HepG2 (cell line): ENCODE measurements at regions not wholly inside any gene's neighbourhood (a gene's known extent, or its start where the extent isn't known, plus 50 kb on each side); places are given as distances from the start of the nearest gene placed in this dataset.

ENCODE experiments used
- MTA3 ChIP-seq: sonication (generic); formaldehyde crosslinking; IDR thresholded peaks from 2 replicates; pipeline ENCODE4 v1.4.0; 2020; ENCODE audit warnings: missing genetic modification reagents
- NONO ChIP-seq, 2 experiments: fragments of 450-650 bp in 1 of 2; sonication (generic) in 1 of 2; formaldehyde crosslinking in 1 of 2; IDR thresholded peaks in 1 of 2; conservative IDR thresholded peaks in 1 of 2; 2 replicates each; pipeline versions ENCODE4 v1.6.1 to v1.8.0; 2017 to 2022; ENCODE audit warnings: mild to moderate bottlenecking in 1 of 2, missing genetic modification reagents in 1 of 2, moderate library complexity in 1 of 2
- NR2F2 ChIP-seq: IDR thresholded peaks from 2 replicates; pipeline ENCODE4 v1.6.1; 2012; ENCODE audit warnings: low read depth, inconsistent platforms, borderline replicate concordance
- POLR2A ChIP-seq, 2 experiments: IDR thresholded peaks; 2 replicates each; pipeline ENCODE4 v1.6.1; 2011; ENCODE audit warnings: low read depth in 2 of 2, low read length in 2 of 2, mild to moderate bottlenecking in 1 of 2, moderate library complexity in 1 of 2; ENCODE audit not compliant: insufficient read depth in 1 of 2
- ZNF75D ChIP-seq: sonication (generic); formaldehyde crosslinking; IDR thresholded peaks from 2 replicates; pipeline ENCODE4 v1.8.1; 2023; ENCODE audit warnings: missing genetic modification reagents, mild to moderate bottlenecking, borderline replicate concordance
- TF ChIP-seq, protein P1 (sequence below): sonication (generic); formaldehyde crosslinking; IDR thresholded peaks from 2 replicates; pipeline ENCODE4 v1.5.1; 2020; ENCODE audit warnings: missing genetic modification reagents, mild to moderate bottlenecking, borderline replicate concordance

DNA sequence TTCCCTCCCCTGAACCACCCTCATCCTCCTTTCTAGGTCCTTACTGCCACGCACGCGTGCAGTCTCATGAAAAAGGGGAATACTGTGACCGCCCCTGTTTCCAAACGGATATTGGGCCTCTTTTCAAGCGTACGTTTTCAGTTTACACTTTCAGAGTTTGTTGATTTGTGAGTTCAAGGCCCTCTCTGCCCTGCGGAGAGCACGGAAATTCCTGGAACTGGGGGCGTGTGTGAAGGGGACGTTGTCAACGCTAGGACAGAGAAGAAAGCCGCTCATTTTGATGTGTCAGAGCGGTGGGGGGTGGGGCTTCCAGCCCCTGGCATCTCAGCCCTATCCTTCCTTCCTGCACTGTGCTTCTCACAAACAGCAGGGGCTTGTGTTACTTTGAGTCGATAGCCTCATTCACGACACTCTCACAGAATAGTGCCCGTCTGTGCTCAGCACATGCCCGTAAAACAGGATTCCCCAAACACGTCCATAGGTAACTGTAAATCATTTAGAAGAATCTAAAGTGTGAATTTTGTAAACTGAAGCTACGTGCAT, 137.6 kb upstream of the PEG3 start:
- TF ChIP-seq POLR2A (IDR thresholded peaks at IDR 0.05; ENCODE audit: insufficient read depth in 1 of 2, low read depth in 2 of 2, low read length in 2 of 2) (peak; percentile 18 to 43; a peak in 1 of 4 replicates), ZNF75D (CRISPR knock-in tag) (no peak), MTA3 (CRISPR knock-in tag) (no peak), NONO (IDR thresholded peaks at IDR 0.05) (no peak), NONO (CRISPR knock-in tag; conservative IDR thresholded peaks at IDR 0.05) (peak; percentile 73), NR2F2 (peak; percentile 80; the same call in 1 of the 2 replicates)
- TF ChIP-seq, protein P1, sequence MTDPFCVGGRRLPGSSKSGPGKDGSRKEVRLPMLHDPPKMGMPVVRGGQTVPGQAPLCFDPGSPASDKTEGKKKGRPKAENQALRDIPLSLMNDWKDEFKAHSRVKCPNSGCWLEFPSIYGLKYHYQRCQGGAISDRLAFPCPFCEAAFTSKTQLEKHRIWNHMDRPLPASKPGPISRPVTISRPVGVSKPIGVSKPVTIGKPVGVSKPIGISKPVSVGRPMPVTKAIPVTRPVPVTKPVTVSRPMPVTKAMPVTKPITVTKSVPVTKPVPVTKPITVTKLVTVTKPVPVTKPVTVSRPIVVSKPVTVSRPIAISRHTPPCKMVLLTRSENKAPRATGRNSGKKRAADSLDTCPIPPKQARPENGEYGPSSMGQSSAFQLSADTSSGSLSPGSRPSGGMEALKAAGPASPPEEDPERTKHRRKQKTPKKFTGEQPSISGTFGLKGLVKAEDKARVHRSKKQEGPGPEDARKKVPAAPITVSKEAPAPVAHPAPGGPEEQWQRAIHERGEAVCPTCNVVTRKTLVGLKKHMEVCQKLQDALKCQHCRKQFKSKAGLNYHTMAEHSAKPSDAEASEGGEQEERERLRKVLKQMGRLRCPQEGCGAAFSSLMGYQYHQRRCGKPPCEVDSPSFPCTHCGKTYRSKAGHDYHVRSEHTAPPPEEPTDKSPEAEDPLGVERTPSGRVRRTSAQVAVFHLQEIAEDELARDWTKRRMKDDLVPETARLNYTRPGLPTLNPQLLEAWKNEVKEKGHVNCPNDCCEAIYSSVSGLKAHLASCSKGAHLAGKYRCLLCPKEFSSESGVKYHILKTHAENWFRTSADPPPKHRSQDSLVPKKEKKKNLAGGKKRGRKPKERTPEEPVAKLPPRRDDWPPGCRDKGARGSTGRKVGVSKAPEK (CRISPR knock-in tag) = no peak
